GM19043 (cell line): ENCODE measurements at regions not wholly inside any gene's neighbourhood (a gene's known extent, or its start where the extent isn't known, plus 50 kb on each side); places are given as distances from the start of the nearest gene placed in this dataset.

Source experiments
- ATAC-seq: cut with Tn5 transposase; IDR thresholded peaks from one replicate; pipeline ENCODE4 v1.9.1; 2021; ENCODE audit warnings: low read depth; ENCODE audit not compliant: unreplicated experiment

DNA sequence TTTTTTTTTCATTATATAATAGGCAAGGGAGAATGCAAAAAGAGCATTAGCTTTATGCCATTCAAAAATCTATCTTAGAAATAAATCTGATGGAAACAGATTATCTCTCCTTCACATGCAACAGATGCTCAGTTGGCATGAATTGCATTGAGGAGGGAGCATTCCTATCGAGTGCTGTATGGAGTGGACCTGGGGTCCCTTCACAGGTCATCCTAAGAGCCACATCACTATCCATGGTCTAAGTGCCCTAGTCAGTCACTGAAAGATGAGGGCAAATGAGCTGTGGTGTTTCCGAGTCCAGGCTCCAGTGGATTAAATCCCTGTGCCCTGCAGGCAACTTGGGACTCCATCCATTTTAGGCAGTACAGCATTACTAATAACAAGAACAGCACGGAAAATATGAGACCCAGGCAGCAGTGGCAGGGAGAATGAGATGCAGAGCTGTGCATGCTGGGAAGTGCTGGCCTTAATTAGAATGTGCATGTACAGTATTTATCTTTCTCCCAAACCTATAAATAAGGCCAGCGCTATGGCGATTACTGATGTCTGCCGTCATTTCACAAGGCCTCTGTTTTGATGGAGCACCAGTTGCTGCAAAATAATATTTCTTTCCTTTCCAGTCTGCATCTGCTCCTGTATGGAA lies 512.3 kb upstream of the PLXNA2 start:
- ATAC-seq: no peak

DNA sequence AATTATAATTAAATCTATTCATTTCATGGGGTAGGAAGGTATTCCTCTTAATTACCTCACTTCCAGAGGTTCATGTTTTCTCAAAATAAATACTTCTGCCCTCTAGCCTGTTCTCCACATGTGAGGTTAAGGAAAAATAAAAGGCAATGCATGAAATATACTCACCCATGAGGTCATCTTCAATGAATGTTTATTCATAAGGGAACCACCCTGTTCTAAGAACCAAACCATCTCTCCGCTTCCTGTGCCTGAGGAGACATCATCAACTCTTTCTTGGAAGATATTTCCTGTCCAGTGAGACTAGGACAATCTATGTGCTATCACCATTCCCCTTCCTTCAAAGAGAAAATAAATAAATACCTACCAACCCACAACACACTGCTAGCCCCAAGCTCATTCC lies 513.7 kb upstream of the PLXNA2 start:
- no peak for ATAC-seq

DNA sequence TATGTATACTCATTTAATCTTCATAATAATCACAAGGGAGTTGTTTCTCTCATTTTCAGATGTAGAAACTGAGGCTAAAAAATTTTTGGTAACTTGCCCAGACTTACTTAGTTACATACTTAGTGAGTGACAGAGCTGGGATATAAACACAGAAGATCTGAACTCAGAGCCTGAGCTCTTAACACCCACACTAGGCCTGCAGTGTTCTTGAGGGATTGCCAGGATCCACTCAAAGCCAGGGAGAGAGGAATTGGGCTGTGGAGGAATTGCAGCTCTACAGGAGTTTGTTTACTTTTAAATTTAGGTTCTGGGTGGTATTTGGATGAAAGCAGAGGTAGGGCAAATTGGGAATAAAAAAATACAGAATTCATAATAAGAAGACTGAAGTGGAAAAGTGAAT lies 515.1 kb upstream of the PLXNA2 start:
- no peak for ATAC-seq

DNA sequence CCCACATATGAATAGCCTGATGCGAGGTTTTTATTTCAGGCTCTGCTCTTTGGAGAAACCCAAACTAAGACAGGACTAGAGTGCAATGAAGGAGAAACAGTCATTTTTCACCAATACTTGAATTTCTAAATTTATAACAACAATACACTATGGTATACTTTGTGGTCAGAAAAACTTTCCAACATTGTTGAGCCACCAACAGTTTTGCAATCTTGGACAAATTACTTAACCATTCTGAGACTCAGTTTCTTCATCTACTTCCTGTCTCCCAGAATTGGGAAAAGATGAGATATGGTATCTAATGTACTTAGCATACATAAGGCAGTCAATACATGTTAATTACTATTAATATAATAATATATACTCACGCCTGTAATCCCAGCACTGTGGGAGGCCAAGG lies 519.8 kb upstream of the PLXNA2 start:
- ATAC-seq: no peak

DNA sequence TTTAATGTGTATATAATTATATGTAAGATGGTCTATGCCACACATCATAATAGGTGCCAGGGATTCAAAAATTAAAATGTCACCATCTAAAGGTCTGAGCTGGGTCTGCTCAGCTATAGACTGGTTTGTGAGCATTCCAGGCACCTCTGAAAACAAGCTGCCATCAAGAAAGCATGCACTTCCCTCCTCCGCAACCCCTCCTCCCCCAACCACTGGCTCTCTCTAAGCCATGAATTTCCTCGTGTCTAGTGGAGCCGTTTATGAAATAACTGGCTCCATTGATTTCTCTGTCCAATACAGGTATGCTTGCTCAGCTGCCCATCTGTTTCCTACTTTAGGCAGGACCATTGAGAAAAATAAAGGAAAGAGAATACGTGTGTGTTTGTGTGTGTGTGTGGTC lies 522.6 kb upstream of the PLXNA2 start:
- ATAC-seq: no peak

DNA sequence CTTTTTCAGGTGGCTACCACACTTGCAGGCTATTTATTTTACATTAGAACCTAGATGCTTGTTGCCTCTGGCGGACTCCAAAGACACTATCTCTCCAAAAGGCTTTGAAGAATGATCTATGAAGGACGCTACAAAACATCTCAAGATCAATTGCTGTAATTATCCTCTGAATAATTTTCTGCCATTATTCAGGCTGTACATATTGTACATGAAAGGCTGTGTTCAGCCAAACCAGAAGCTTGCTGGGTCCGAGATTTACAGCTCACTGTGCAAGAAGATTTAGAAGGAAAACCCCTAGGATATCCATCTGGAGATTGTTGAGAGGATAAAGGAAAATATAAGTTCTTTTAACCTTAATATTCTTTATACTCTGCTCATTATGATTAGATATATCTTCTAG lies 523.6 kb upstream of the PLXNA2 start:
- ATAC-seq: no peak

DNA sequence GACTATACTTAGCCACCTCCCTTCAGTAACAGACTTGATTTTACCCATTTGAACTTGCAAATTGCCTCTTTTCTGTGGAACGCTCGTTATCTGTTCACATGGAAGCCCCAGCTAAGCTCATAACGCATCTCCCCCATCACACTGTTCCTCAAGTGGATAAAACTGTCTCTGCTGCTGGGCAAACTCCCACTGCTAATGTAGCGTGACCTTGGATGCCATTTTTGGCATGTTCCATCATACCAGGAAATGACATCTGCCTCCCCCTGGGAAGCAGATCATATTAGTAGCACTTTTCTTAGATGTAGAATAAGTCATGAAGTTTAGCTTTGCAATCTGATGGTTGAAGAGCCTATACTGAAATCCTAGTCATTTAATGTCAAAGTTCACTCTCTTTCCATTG lies 528.7 kb upstream of the PLXNA2 start:
- no peak for ATAC-seq

DNA sequence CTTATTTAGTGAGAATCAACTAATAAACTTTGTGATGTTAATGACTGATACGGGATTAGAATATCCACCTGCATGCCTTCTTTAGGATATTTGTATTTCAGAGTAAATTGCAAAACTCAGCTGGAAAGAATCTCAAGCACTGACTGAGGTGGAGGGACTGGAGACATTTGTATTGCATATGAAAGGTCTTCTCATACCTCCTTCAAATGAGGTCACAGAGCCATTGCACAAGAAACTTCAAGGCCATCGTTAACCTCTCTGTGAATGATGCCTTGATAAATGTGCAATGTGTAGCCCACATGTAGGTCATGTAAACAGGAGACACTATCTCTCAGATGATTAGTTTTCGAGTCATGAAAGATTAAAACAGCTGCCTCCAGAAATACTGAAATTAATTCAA lies 531.7 kb upstream of the PLXNA2 start:
- no peak for ATAC-seq

DNA sequence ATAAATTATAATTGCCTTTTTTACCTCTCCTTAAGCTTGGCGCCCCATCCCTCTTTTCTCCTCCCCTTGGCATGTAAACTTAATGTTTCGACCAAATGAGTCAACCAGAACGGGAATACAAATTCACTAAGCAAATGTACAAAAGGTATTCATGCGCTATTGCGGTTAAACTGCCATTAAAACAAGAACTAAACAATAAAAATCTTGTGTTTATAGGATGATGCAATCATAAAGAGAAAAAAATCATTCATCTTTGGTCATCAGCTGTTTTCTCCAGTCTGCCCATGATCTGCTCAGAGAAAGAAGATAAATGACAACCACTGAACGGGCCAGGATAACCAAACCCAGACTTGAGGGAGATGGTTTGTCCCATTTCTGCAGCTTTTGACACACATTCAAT lies 534.2 kb upstream of the PLXNA2 start:
- ATAC-seq: no peak

DNA sequence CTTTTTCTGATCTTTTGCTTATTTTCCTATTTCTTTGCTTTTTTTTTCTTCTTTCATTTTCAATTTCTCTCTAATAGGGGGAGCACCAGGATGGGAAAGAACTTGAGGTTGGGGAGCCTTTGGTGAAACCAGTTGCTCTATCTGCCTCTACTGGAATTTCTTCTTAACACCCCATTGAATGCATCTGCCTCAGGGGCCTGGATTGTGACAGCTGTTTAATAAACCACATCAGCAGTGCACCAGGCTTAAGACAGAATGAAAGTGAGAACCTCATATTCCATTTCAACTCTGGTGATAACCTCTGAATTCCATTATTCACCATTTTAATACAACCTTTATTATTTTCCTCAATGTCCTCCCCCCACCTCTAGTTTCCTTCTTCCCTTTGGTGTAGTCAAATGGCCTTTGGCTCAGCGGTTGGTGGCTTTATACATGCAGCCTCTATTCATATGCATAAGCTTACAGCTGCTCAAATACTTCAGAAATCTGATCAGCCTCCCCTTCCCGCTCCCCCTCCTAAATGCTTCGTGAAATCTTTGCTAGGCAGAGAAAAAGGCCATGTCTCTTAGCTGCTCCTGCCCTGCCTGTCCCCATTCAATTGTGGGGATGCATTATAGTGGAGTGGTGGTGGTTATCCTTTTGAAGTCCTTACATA lies 537.3 kb upstream of the PLXNA2 start:
- ATAC-seq: no peak

DNA sequence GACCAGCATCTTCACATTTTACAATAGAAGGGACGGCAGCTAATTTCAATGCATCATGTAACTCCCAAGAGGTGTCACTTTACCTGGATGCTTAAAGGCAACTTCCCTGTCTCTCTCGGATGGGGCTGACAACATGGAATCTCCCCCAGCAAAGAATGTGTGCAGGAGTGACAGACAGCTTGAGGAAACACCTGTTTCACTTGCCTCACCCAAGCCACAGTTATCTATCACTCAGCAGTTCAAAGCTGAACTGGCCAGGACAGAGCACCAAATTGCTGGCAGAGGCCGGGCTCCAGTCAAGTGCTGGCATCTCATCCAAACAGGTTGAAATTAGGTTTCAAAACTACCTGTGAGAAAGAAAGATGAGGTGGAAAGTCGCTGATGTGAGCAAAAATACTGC lies 538.0 kb upstream of the PLXNA2 start:
- no peak for ATAC-seq

DNA sequence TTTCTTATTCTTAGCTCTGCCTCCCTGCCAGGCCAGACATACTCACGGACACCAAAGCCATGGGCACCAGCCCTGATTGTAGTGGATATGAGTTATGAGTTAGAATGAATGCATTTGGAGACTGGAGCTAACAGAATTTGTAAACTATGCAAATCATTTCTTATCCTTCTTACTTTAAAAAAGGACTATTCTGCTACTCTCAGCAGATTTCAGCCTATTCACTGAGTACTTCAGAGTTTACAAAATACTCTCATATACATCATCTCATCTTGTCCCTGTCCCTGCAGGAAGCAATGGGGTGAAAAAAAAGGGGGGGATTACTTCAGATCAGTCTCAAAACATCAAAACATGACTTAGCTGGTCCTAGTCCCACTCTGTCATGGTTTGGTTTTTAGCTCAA lies 541.4 kb upstream of the PLXNA2 start:
- ATAC-seq: no peak

DNA sequence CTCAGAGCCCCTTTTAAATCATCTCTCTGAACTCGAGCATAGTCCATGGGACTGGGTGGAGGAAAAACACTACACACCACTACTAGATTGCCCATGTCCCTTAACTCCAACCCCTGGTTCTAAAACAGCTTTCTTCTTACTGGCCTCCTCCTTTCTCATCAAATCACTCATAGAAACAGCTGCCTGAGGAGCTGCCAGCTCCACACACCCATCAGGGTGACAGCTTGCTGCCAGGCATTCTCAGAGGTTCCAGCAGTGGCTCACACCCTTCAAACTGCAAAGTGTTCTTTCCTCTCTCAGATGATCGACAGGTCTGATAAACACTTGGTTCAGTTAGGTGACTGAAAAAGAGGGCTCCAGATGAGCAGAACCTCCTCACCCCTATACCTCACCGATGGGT lies 543.0 kb upstream of the PLXNA2 start:
- no peak for ATAC-seq

DNA sequence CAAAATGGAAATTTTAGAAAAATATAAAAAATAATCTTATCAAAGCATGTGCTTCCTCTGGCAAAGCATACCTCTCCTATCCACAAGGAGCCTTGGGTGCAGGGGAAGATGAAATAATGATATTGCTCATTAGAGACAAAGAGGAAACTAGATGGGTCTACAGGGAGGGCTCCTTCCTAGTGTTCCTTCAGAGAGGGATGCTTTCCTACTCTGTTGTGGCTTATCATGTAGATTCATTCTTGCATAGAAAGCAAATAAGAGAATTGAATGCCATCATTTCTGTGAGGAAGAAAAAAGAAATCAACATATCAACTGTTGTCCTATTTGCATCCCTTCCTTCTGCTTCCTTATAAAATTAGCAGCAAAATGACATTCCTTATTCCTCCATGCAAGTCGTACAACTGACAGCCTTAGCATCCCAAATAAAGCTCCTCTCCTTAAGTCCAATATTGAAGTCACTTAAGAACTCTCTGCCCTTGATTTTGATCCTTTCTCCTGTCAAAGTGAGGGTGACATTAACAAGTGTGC lies 543.9 kb upstream of the PLXNA2 start:
- ATAC-seq: no peak

DNA sequence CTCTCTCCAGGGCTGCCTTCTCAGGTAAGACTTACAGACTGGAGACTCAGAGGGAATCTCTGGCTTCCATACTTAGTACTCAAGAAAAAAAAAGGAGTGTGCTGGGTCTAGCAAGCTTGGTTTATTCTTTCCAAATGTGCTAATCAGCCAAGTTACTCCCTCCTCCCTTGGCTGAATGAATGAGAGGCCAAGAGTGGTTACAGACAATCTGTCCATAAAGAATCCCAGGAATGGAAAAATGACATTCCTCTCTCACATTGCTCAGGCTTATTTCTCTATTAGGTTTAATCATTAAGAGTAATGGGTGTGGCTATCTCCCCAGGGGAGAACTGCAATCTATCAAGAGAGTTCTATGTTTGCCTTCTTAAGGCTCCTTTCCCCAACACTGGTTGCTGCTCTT lies 547.3 kb upstream of the PLXNA2 start:
- no peak for ATAC-seq

DNA sequence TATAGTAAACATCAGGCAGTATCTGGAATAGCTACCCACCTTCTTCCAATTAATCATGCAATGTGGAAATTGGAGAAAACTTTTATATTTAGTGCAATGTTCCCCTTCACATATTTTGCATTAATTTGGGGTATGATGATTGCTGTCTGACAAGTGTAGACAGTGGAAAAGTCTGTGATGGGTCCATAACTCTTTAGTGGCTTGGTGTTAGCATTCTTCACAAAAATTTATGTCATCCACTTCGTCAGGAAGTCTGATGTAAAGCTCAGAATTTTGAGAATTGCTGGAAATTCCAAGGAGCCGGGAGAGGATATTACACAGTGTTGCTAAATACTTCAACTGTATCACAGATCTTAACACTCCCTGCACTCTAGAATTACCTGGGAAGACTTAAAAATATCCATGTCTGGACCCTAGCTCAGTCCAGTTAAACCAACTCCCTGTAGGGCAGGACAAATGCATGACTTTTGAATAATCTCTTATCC lies 549.7 kb upstream of the PLXNA2 start:
- ATAC-seq: no peak

DNA sequence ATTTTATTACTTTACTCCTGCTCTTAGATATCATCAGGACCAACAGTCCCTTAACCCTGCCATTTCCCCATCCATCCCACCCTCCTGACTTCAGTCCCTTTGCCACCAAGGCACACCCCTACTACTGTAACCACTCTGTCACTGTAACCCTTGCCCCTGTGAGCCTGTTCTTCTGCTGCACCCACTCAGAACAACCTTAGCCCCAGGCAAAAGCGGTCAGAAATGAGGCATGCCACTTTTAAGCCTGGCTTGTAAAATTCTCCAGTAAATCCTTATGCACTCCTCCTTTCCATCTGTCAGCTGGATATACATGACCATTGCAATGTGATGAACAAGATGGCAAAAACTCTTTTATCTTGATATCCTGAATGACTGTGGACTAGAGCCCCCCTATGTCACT lies 555.0 kb upstream of the PLXNA2 start:
- ATAC-seq: no peak

DNA sequence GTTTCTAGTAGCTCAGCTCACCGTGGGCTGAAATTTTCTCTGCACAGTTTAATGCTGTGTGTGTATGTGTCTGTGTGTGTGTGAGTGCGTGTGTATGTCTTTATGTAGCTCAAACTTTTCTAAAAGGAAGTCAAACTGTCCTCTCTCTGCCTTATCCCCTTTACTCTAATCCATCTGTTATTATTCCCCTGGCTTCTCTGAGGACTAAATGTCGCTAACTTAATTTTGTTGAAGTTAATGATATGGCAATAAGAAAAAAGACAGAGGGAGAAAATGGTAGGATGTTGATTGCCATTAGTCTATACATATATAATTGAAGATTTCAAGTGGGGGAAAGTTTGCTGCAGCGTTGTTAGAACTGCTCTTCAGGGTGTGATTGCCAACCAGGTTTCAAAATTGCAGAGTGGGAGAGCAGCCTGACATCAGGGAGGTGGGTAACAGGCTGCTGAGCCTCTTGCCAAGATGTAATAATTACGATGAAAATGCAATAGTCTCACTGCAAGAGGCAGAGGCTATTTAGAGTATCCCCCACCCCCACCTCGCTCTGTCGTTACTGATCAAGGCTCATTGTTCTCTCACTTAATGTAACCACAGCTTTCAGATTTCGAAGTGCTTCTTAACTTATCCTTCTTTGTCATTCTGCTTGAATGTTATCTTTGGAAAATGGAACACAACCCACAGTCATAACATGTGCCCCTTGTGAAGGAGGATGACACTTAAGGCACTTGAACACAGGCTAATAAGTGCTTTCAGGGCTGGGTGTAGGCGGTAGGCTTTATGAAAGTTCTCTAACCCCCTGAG lies 559.0 kb upstream of the PLXNA2 start:
- no peak for ATAC-seq

DNA sequence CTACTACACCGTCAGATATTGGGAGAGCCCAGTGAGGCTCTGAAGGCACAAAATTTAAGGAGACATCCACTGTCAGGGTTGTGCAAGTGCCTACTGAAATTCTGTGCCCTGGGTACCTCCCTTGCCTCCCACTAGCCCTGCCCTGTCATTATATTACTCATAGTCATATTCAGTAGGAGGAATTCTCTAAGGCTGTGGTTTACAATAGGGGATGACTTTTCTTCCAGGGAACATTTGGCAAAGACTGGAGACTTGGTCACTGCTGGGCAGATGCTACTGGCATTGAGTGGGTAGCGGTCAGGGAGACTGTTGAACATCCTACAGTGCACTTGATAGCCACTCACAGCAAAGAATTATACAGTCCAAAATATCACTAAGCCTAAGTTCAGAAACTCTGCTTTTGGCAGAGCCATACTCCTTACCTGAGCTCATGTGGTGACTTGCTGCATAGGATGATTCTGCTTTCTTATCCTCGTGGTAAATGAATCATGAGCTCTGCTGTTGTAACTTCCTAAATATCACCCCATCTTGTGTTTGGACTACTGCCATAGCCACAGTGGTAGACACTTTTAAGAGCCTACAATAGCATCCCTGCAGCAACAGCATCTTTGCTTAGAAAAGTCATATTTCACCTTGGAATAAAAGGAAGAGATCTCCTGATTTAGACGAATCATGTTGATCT lies 563.4 kb upstream of the PLXNA2 start:
- ATAC-seq: no peak

DNA sequence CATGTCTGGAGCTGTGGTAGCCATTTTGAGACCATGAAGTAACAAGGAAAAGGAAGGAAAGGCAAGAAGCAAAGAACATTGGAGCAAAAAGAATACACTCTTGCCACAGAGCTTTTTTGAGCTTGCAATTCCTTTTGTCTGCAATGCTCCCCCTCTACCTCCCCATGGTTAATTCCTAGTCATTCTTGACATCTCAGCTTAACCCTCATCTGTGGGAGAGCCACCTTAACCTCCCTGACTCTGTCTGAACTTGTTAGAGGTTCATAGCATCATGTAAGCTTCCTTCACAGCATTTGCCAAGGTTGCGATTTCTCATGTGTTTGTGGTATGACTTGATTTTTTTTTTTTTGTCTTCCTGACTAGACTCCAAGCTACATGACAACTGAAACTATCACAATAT lies 564.1 kb upstream of the PLXNA2 start:
- ATAC-seq: no peak

DNA sequence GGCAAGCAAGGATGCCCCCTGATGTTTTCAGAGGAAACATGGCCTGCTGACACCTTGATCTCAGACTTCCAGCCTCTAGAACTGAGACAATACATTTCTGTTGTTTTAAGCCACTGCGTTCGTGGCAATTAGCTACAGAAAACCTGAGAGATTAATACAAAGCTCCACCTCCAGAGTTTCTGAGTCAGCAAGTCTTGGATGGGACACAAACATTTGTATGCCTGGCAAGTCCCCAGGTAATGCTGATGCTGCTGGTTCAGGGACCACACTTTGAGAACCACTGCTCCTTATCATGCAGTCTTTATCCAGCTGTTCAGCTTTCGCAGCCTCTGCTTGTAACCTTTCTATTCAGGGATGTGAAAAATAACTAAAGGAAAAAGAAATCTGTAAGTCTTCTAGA lies 565.7 kb upstream of the PLXNA2 start:
- no peak for ATAC-seq
